B cell (primary cell): ENCODE measurements at regions not wholly inside any gene's neighbourhood (a gene's known extent, or its start where the extent isn't known, plus 50 kb on each side); places are given as distances from the start of the nearest gene placed in this dataset.

Experiments used
- ATAC-seq: fragments of 200-7000 bp; cut with Tn5 transposase; one replicate; pipeline ENCODE4 v1.10.0; 2021; ENCODE audit warnings: low read depth, mild to moderate bottlenecking, moderate number of reproducible peaks, moderate library complexity
- CTCF ChIA-PET: fragments of 350-600 bp; sonication (Branson Sonifier 250); formaldehyde crosslinking; loops from one replicate; lab custom pipeline; 2021; ENCODE audit warnings: antibody characterized with exemption, inconsistent platforms; lab: Charles Lee
- POLR2A ChIA-PET: fragments of 350-600 bp; sonication (Branson Sonifier 250); formaldehyde crosslinking; loops from one replicate; lab custom pipeline; 2021; ENCODE audit warnings: antibody characterized with exemption; lab: Charles Lee
- DNase-seq: peaks from one replicate; pipeline ENCODE4 v3.0.0; 2013
- H2AFZ ChIP-seq: 2 replicates; pipeline ENCODE4 v1.6.1; 2012; ENCODE audit warnings: mild to moderate bottlenecking, low read depth, low read length; ENCODE audit not compliant: insufficient read depth, poor library complexity, severe bottlenecking
- H3K27ac ChIP-seq, 2 donors: 1 replicate in 1 of 2; 2 replicates in 1 of 2; pipeline ENCODE4 v1.5.1; 2012 to 2013; ENCODE audit warnings: low read length in 2 of 2, mild to moderate bottlenecking in 2 of 2, moderate library complexity in 1 of 2
- H3K27me3 ChIP-seq, 4 experiments: fragments of 200-600 bp in 1 of 4; sonication (generic) in 1 of 4; replicated peaks in 1 of 4; 1 replicate in 2 of 4; 2 replicates in 2 of 4; pipeline versions ENCODE4 v1.6.1 to v1.7.0; 2013 to 2016; ENCODE audit warnings: low read length in 3 of 4, mild to moderate bottlenecking in 2 of 4, mixed read lengths in 1 of 4, moderate library complexity in 1 of 4; ENCODE audit not compliant: insufficient read depth in 4 of 4, control insufficient read depth in 3 of 4; ENCODE audit errors: control extremely low read depth in 1 of 4
- H3K36me3 ChIP-seq, 2 experiments: replicated peaks in 1 of 2; 1 replicate in 1 of 2; 2 replicates in 1 of 2; pipeline versions ENCODE4 v1.6.1 to v1.7.1; 2013; ENCODE audit warnings: low read length in 1 of 2; ENCODE audit not compliant: insufficient read depth in 2 of 2, control insufficient read depth in 1 of 2; ENCODE audit errors: control extremely low read depth in 1 of 2, extremely low read depth in 1 of 2
- H3K4me1 ChIP-seq, 2 donors: fragments of 200-600 bp in 1 of 2; sonication (generic) in 1 of 2; 1 replicate in 1 of 2; 2 replicates in 1 of 2; pipeline versions ENCODE4 v1.5.1 to v1.6.1; 2013 to 2017; ENCODE audit warnings: low read length in 2 of 2; ENCODE audit not compliant: control insufficient read depth in 2 of 2, insufficient read depth in 2 of 2
- H3K4me2 ChIP-seq: replicated peaks from 2 replicates; pipeline ENCODE3; 2012; ENCODE audit warnings: mild to moderate bottlenecking, low read depth, low read length; ENCODE audit not compliant: poor library complexity, severe bottlenecking
- H3K4me3 ChIP-seq, 5 experiments: fragments of 200-600 bp in 1 of 5; sonication (generic) in 1 of 5; 1 replicate in 3 of 5; 2 replicates in 2 of 5; pipeline versions ENCODE4 v1.5.1 to v1.7.0; 2011 to 2016; ENCODE audit warnings: low read length in 4 of 5, mild to moderate bottlenecking in 4 of 5, low read depth in 2 of 5, control low read depth in 1 of 5, moderate library complexity in 1 of 5; ENCODE audit not compliant: insufficient read depth in 1 of 5; ENCODE audit errors: control extremely low read depth in 1 of 5, extremely low read depth in 1 of 5
- H3K79me2 ChIP-seq: fragments of 200-600 bp; sonication (generic); one replicate; pipeline ENCODE4 v1.6.0; 2016; ENCODE audit warnings: low read length; ENCODE audit not compliant: control insufficient read depth, insufficient read depth
- H3K9ac ChIP-seq: fragments of 200-600 bp; sonication (generic); 2 replicates; pipeline ENCODE4 v1.6.1; 2017; ENCODE audit warnings: mild to moderate bottlenecking, low read length, moderate library complexity
- H3K9me3 ChIP-seq, 3 donors: one replicate each; pipeline versions ENCODE4 v1.6.1 to v1.7.1; 2013; ENCODE audit warnings: low read length in 2 of 3; ENCODE audit not compliant: control insufficient read depth in 2 of 3, insufficient read depth in 1 of 3; ENCODE audit errors: control extremely low read depth in 1 of 3
- H4K20me1 ChIP-seq: 2 replicates; pipeline ENCODE4 v1.6.0; 2012; ENCODE audit warnings: mild to moderate bottlenecking, low read length; ENCODE audit not compliant: insufficient read depth, control insufficient read depth, poor library complexity, severe bottlenecking
- H3K27ac Mint-ChIP-seq: one replicate; pipeline ENCODE4 v1.8.0; 2021; ENCODE audit warnings: mixed read lengths
- H3K27me3 Mint-ChIP-seq: one replicate; pipeline ENCODE4 v1.8.0; 2021; ENCODE audit warnings: mixed read lengths
- H3K4me1 Mint-ChIP-seq: one replicate; pipeline ENCODE4 v1.8.0; 2021; ENCODE audit warnings: mixed read lengths
- H3K4me3 Mint-ChIP-seq: one replicate; pipeline ENCODE4 v1.8.0; 2021; ENCODE audit warnings: mixed read lengths
- H3K9me3 Mint-ChIP-seq: one replicate; pipeline ENCODE4 v1.8.0; 2022; ENCODE audit warnings: mixed read lengths; ENCODE audit not compliant: insufficient read depth
- EZH2 ChIP-seq: IDR thresholded peaks from 2 replicates; pipeline ENCODE4 v1.6.1; 2012; ENCODE audit warnings: borderline replicate concordance, low read depth, mild to moderate bottlenecking, moderate library complexity, low read length; ENCODE audit not compliant: insufficient read depth, poor library complexity, severe bottlenecking
- WGBS: methylation state at CpG from one replicate; pipeline ENCODE4 v1.1.5; 2013; ENCODE audit warnings: missing lambda C conversion rate; ENCODE audit not compliant: insufficient coverage; 5-methylcytosine and 5-hydroxymethylcytosine counted together
- intact Hi-C: fragments of 100-400 bp; cut with micrococcal nuclease; formaldehyde crosslinking; loops from one replicate; pipeline ENCODE4 v1.10.0; 2022
- TF ChIP-seq, protein P1 (sequence below): fragments of 200-600 bp; IDR thresholded peaks from one replicate; pipeline ENCODE4 v1.8.0; 2022; ENCODE audit warnings: antibody characterized with exemption, mild to moderate bottlenecking

DNA sequence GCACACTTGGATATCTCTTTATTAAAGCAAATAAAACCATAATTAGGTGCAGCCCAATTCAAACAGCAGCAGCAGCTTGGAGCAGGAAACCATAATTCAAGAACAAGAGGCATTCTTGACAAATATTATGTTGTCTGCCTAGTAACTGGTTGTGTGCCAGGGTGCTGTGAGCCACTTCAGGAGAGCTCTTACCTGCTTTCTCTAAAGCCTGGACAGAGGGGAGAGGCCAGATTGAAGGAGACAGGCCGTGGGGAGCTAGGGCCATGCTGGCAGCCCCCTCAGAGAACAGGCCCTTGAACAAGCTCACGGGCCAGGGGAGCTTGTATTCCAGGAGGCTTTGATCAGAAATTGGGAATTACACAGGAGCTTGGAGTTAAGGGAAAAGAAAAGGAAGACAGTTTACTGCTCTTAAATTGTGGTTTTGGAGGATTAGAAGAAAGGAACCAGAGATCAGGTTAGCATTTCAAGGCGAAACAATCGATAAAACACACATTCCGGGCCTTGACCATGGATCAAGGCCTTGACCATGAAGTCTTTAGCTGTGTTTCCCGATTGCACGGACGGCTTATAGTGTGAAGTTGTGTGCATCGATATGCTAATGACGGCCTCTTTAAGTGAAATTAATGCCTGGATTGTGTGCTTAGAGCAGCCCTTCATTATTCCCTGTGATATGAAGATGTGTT, 69.8 kb upstream of the NKX2-2 start:
- Histone ChIP-seq H3K9me3 (no peaks in the 10 kb centered on the region), H3K9ac (no peak overlapping the region), H3K27me3 (peaks cover 0 to 4% (median 1%) of the 10 kb centered on the region in 4 experiments), H3K79me2 (no peaks in the 10 kb centered on the region), H3K4me3 (no peak overlapping the region), H4K20me1 (no peaks in the 10 kb centered on the region), H3K4me2 (no peak overlapping the region), H3K4me1 (no peaks in the 10 kb centered on the region), H3K27ac (no peak overlapping the region), H3K36me3 (no peaks in the 10 kb centered on the region), H2AFZ (no peak overlapping the region)
- ATAC-seq (no peak), DNase-seq (no peak)
- Mint-ChIP-seq H3K4me3 (no peak overlapping the region), H3K27ac (no peak overlapping the region), H3K27me3 (peaks cover 28% of the 10 kb centered on the region), H3K9me3 (no peaks in the 10 kb centered on the region), H3K4me1 (no peaks in the 10 kb centered on the region)
- CTCF ChIA-PET: interaction anchor here (3.4 kb wide), 1 partner anchor 12 kb away, joined by 16 read pairs; no protein-coding TSS in a partner anchor
- intact Hi-C loops: no loop called here
- POLR2A ChIA-PET: no interaction called here
- TF ChIP-seq, protein P1, sequence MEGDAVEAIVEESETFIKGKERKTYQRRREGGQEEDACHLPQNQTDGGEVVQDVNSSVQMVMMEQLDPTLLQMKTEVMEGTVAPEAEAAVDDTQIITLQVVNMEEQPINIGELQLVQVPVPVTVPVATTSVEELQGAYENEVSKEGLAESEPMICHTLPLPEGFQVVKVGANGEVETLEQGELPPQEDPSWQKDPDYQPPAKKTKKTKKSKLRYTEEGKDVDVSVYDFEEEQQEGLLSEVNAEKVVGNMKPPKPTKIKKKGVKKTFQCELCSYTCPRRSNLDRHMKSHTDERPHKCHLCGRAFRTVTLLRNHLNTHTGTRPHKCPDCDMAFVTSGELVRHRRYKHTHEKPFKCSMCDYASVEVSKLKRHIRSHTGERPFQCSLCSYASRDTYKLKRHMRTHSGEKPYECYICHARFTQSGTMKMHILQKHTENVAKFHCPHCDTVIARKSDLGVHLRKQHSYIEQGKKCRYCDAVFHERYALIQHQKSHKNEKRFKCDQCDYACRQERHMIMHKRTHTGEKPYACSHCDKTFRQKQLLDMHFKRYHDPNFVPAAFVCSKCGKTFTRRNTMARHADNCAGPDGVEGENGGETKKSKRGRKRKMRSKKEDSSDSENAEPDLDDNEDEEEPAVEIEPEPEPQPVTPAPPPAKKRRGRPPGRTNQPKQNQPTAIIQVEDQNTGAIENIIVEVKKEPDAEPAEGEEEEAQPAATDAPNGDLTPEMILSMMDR: no peak
- TF ChIP-seq EZH2: no peak
- 91% methylated on average over 9 of the region's 10 CpGs for WGBS

DNA sequence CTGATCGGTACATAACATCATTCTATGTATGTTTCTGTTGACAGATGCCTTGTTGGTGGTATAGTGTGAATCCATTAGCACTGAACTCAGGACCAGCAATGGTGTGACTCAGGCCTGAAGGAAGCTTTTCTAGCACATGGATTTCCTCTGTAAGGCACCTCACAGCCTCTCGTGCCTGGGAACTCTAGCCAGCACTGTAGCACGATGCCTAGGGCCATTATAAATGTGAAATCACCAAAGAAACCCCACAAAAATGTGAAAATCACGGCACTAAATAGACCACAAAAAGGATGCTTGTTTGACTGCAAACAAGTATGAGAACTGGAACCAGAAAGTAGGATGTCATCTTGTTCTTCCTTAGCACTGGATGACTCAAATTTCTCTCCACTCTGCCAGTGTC, 63.7 kb upstream of the NKX2-2 start:
- Histone ChIP-seq H3K4me2 (no peak overlapping the region), H3K4me3 (no peak overlapping the region), H4K20me1 (no peaks in the 10 kb centered on the region), H3K27me3 (peaks cover 0 to 4% (median 1%) of the 10 kb centered on the region in 4 experiments), H3K9me3 (no peaks in the 10 kb centered on the region), H2AFZ (no peak overlapping the region), H3K36me3 (no peaks in the 10 kb centered on the region), H3K9ac (no peak overlapping the region), H3K4me1 (no peaks in the 10 kb centered on the region), H3K79me2 (no peaks in the 10 kb centered on the region), H3K27ac (no peak overlapping the region)
- Mint-ChIP-seq H3K27ac (no peak overlapping the region), H3K4me1 (no peaks in the 10 kb centered on the region), H3K9me3 (no peaks in the 10 kb centered on the region), H3K4me3 (no peak overlapping the region), H3K27me3 (peaks cover 22% of the 10 kb centered on the region)
- WGBS: 68% methylated on average over 3 of the region's 4 CpGs
- intact Hi-C loops: no loop called here
- ChIA-PET POLR2A (no interaction called here), CTCF (interaction anchor here (0.6 kb wide), 1 partner anchor 56 kb away, joined by 3 read pairs; no protein-coding TSS in a partner anchor)
- ATAC-seq: no peak
- no peak for DNase-seq
- no peak for TF ChIP-seq EZH2
- TF ChIP-seq, protein P1: no peak
